GM23248 (cell line): ENCODE measurements at regions not wholly inside any gene's neighbourhood (a gene's known extent, or its start where the extent isn't known, plus 50 kb on each side); places are given as distances from the start of the nearest gene placed in this dataset.
"Not testable (repeated sequence)": the region's sequence is repeated elsewhere in the genome, so short reads cannot be mapped to it uniquely, and the experiment has no call there.

Experiments used
- DNase-seq: peaks from one replicate; pipeline ENCODE4 v3.0.0-alpha.2; 2015
- H2AFZ ChIP-seq: fragments of 200-600 bp; sonication (generic); 2 replicates; pipeline ENCODE4 v1.6.1; 2016; ENCODE audit warnings: antibody characterized with exemption
- H3F3A ChIP-seq: fragments of 200-600 bp; sonication (generic); 2 replicates; pipeline ENCODE4 v1.6.1; 2016; ENCODE audit warnings: mild to moderate bottlenecking, antibody characterized with exemption, mixed run types; ENCODE audit not compliant: insufficient read depth
- H3K27ac ChIP-seq: fragments of 200-600 bp; sonication (generic); 2 replicates; pipeline ENCODE4 v1.5.1; 2016; ENCODE audit warnings: mild to moderate bottlenecking
- H3K27me3 ChIP-seq: fragments of 200-600 bp; sonication (generic); replicated peaks from 2 replicates; pipeline ENCODE4 v1.6.1; 2016; ENCODE audit warnings: mild to moderate bottlenecking; ENCODE audit not compliant: insufficient read depth
- H3K36me3 ChIP-seq: fragments of 200-600 bp; sonication (generic); 2 replicates; pipeline ENCODE4 v1.6.1; 2016; ENCODE audit warnings: low read depth, mild to moderate bottlenecking
- H3K4me1 ChIP-seq: fragments of 200-600 bp; sonication (generic); 2 replicates; pipeline ENCODE4 v1.6.1; 2016; ENCODE audit warnings: mild to moderate bottlenecking; ENCODE audit not compliant: insufficient read depth
- H3K4me2 ChIP-seq: fragments of 200-600 bp; sonication (generic); one replicate; pipeline ENCODE4 v1.6.1; 2016; ENCODE audit warnings: mild to moderate bottlenecking; ENCODE audit not compliant: unreplicated experiment
- H3K4me3 ChIP-seq: fragments of 200-600 bp; sonication (generic); 2 replicates; pipeline ENCODE4 v1.5.1; 2016; ENCODE audit warnings: mild to moderate bottlenecking
- H3K79me2 ChIP-seq: fragments of 200-600 bp; sonication (generic); 2 replicates; pipeline ENCODE4 v1.6.1; 2016; ENCODE audit warnings: mild to moderate bottlenecking; ENCODE audit not compliant: insufficient read depth
- H3K9ac ChIP-seq: fragments of 200-600 bp; sonication (generic); 2 replicates; pipeline ENCODE4 v1.6.1; 2016; ENCODE audit warnings: mild to moderate bottlenecking
- H3K9me2 ChIP-seq: fragments of 200-600 bp; sonication (generic); 2 replicates; pipeline ENCODE4 v1.6.1; 2016; ENCODE audit warnings: mixed run types, mild to moderate bottlenecking, moderate library complexity; ENCODE audit not compliant: insufficient read depth
- H3K9me3 ChIP-seq: fragments of 200-600 bp; sonication (generic); one replicate; pipeline ENCODE4 v1.6.1; 2017; ENCODE audit warnings: low read depth
- H4K20me1 ChIP-seq: fragments of 200-600 bp; sonication (generic); 2 replicates; pipeline ENCODE4 v1.6.0; 2016; ENCODE audit not compliant: insufficient read depth
- EZH2 ChIP-seq: fragments of 200-600 bp; sonication (generic); IDR thresholded peaks from 2 replicates; pipeline ENCODE4 v1.6.1; 2018; ENCODE audit warnings: antibody characterized with exemption, mild to moderate bottlenecking; ENCODE audit not compliant: insufficient read depth, poor library complexity, severe bottlenecking
- EZH2phosphoT487 ChIP-seq: fragments of 200-600 bp; sonication (generic); IDR thresholded peaks from 2 replicates; pipeline ENCODE4 v1.6.1; 2018; ENCODE audit warnings: antibody characterized with exemption, moderate library complexity, mild to moderate bottlenecking, low read depth; ENCODE audit not compliant: insufficient read depth
- WGBS, 2 experiments: methylation state at CpG; one replicate each; pipeline ENCODE4 v1.1.6; 2015 to 2017; ENCODE audit warnings: low lambda C conversion rate in 2 of 2, low coverage in 1 of 2; ENCODE audit errors: missing lambda C conversion rate in 2 of 2; 5-methylcytosine and 5-hydroxymethylcytosine counted together
- in situ Hi-C: fragments of 300-500 bp; cut with MboI; formaldehyde crosslinking; loops from 2 replicates; pipeline ENCODE4 v1.15.0; 2020

DNA sequence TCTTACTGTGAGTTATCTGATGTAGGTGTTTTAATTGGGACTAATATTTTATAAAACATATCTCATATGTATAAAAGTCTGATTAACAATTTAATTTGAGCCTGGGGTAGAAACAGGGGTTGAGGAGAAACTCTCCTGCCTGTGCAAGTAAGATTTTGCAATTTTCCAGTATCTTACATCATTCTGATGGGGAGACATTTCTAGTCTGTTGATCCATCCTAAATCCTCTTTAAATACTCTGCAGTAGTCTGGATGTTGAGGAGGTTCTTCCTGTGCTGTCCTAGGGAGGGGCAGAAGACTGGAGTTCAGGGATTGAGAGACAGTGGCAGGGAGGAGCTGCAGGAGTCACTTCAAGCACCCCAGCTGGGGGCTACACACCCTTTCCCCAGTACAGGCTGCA is 287.8 kb downstream of the ADGRD1 start:
- no peaks in the 10 kb centered on the region for H3K9me2 ChIP-seq
- no peak overlapping the region for H3K4me3 ChIP-seq
- no peaks in the 10 kb centered on the region for H3K9me3 ChIP-seq
- TF ChIP-seq EZH2 = no peak
- no peak for TF ChIP-seq EZH2phosphoT487
- no peak overlapping the region for H3K4me2 ChIP-seq
- no peaks in the 10 kb centered on the region for H3K79me2 ChIP-seq
- DNase-seq = no peak
- no peaks in the 10 kb centered on the region for H3K36me3 ChIP-seq
- H3K27ac ChIP-seq = no peak overlapping the region
- H3K4me1 ChIP-seq = no peaks in the 10 kb centered on the region
- H4K20me1 ChIP-seq = no peaks in the 10 kb centered on the region
- H2AFZ ChIP-seq = no peak overlapping the region
- in situ Hi-C loops = no loop called here
- no peak overlapping the region for H3K9ac ChIP-seq
- H3K27me3 ChIP-seq = no peaks in the 10 kb centered on the region
- no peaks in the 10 kb centered on the region for H3F3A ChIP-seq

GRCh38 chr12:131242741-131243496 is 289.2 kb downstream of the ADGRD1 start:
- TF ChIP-seq EZH2 (no peak), EZH2phosphoT487 (no peak)
- Histone ChIP-seq H2AFZ (no peak overlapping the region), H3K9ac (no peak overlapping the region), H3F3A (no peaks in the 10 kb centered on the region), H3K27me3 (no peaks in the 10 kb centered on the region), H3K9me3 (no peaks in the 10 kb centered on the region), H3K4me3 (no peak overlapping the region), H3K4me1 (no peaks in the 10 kb centered on the region), H3K36me3 (no peaks in the 10 kb centered on the region), H3K9me2 (no peaks in the 10 kb centered on the region), H3K79me2 (no peaks in the 10 kb centered on the region), H3K27ac (no peak overlapping the region), H3K4me2 (no peak overlapping the region), H4K20me1 (no peaks in the 10 kb centered on the region)
- WGBS, 2 experiments = 54 to 55% methylated on average over 5 of the region's 5 CpGs
- peak; percentile 7 for DNase-seq
- in situ Hi-C loops = no loop called here

DNA sequence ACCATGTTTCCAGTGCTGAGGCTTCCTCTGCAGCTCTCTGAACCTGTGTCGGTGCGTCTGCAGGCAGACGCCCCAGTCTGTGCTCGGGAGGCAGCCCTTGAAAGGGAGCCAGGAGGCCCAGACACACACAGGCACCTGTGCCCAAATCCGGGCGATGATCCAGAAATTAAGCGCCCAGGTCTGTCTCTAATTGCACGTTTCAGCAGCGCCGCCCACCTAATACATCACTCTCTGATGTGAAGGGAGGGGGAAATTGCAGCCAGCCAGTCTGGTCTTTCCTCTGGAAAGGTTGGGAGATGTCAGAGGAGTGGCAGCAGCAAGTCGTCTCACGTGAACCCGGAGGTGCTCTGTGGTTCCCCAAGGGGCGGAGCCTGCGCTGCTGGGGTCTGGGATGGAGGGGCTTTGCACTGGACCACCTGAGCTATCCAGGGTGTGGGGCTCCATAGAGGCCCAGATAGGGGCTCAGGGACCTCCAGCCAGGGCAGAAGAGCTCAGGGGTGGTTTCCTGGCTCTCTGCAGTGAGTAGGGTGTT is 290.5 kb downstream of the ADGRD1 start:
- H3F3A ChIP-seq, H3K4me1 ChIP-seq, H3K9me2 ChIP-seq, H3K79me2 ChIP-seq, H3K27ac ChIP-seq, H3K4me3 ChIP-seq, H3K4me2 ChIP-seq, H3K36me3 ChIP-seq, H3K27me3 ChIP-seq, in situ Hi-C loops, H4K20me1 ChIP-seq, DNase-seq, H3K9me3 ChIP-seq, H2AFZ ChIP-seq, H3K9ac ChIP-seq: not testable (repeated sequence)
- WGBS, 2 experiments = 11 to 12% methylated on average over 9 of the region's 15 CpGs

DNA sequence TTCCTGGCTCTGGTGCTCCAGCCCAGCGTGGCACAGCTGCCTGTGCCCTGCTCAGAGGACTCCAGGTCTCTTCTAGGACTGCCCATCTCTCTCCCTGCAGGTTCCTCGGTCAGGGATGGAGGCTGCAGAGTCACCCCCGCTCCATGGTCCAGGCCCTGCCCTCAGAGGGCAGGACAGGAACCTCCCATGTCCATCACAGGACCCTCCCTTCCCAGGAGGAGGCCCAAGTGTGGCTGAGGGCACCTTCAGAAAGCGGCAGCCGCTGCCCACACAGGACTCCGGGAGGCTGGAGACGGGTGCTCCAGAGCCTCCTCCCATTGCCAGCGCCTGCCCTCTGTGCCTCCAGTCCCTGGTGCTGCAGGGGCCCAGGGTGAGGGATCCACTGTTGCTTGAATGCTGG is 291.5 kb downstream of the ADGRD1 start:
- H3K79me2 ChIP-seq, H2AFZ ChIP-seq, H3K9me2 ChIP-seq, in situ Hi-C loops, H3K27ac ChIP-seq, H3K4me3 ChIP-seq, H3F3A ChIP-seq, H3K4me1 ChIP-seq, H3K36me3 ChIP-seq, H4K20me1 ChIP-seq, H3K9me3 ChIP-seq, H3K27me3 ChIP-seq, DNase-seq, H3K4me2 ChIP-seq, H3K9ac ChIP-seq: not testable (repeated sequence)
- 47 to 48% methylated on average over 8 of the region's 8 CpGs for WGBS, 2 experiments
